PFSK-1 (cell line): ENCODE measurements at regions not wholly inside any gene's neighbourhood (a gene's known extent, or its start where the extent isn't known, plus 50 kb on each side); places are given as distances from the start of the nearest gene placed in this dataset.

Source experiments
- FOXP2 ChIP-seq: optimal IDR thresholded peaks from 2 replicates; pipeline ENCODE3; 2011; ENCODE audit warnings: borderline replicate concordance, control low read depth, inconsistent platforms; ENCODE audit not compliant: insufficient read depth; ENCODE audit errors: extremely low read length, extremely low read depth
- POLR2AphosphoS5 ChIP-seq: IDR thresholded peaks from 2 replicates; pipeline ENCODE4 v1.6.1; 2012; ENCODE audit warnings: low read depth, mild to moderate bottlenecking, control low read depth, low read length, moderate library complexity
- REST ChIP-seq, 2 experiments: IDR thresholded peaks; 2 replicates each; pipeline versions ENCODE4 v1.6.1 to v1.8.0; 2011 to 2012; ENCODE audit warnings: low read depth in 2 of 2, low read length in 2 of 2, control low read depth in 1 of 2, inconsistent platforms in 1 of 2, mild to moderate bottlenecking in 1 of 2, moderate library complexity in 1 of 2; ENCODE audit not compliant: insufficient read depth in 1 of 2
- SIN3A ChIP-seq: IDR thresholded peaks from 2 replicates; pipeline ENCODE4 v1.6.1; 2012; ENCODE audit warnings: mild to moderate bottlenecking, low read length, moderate library complexity, borderline replicate concordance; ENCODE audit not compliant: insufficient read depth
- TAF1 ChIP-seq: IDR thresholded peaks from 2 replicates; pipeline ENCODE4 v1.6.1; 2012; ENCODE audit warnings: low read length, control low read depth, borderline replicate concordance; ENCODE audit not compliant: insufficient read depth

- TF ChIP-seq TAF1 (no peak), SIN3A (no peak), REST (IDR thresholded peaks at IDR 0.05; ENCODE audit: insufficient read depth in 1 of 2, low read depth in 2 of 2, low read length in 2 of 2) (no peak)
Measured at GRCh38 chr1:68363339-68363738, 86.4 kb downstream of the RPE65 start.

- TF ChIP-seq POLR2AphosphoS5 (no peak), FOXP2 (no peak), SIN3A (no peak), REST (IDR thresholded peaks at IDR 0.05; ENCODE audit: insufficient read depth in 1 of 2, low read depth in 2 of 2, low read length in 2 of 2) (no peak), TAF1 (no peak)
Measured at GRCh38 chr1:68361346-68361910, 88.3 kb downstream of the RPE65 start.

- TF ChIP-seq FOXP2 (no peak), SIN3A (no peak), REST (IDR thresholded peaks at IDR 0.05; ENCODE audit: insufficient read depth in 1 of 2, low read depth in 2 of 2, low read length in 2 of 2) (no peak)
Measured at GRCh38 chr1:68359045-68359444, 90.7 kb downstream of the RPE65 start.

- TF ChIP-seq REST (IDR thresholded peaks at IDR 0.05; ENCODE audit: insufficient read depth in 1 of 2, low read depth in 2 of 2, low read length in 2 of 2) (no peak), TAF1 (no peak), POLR2AphosphoS5 (no peak), FOXP2 (no peak), SIN3A (no peak)
Measured at GRCh38 chr1:68358439-68358838, 91.3 kb downstream of the RPE65 start.

GRCh38 chr1:68355614-68356013 is 94.1 kb downstream of the RPE65 start:
- TF ChIP-seq FOXP2 (no peak), SIN3A (no peak), POLR2AphosphoS5 (no peak), TAF1 (no peak), REST (IDR thresholded peaks at IDR 0.05; ENCODE audit: insufficient read depth in 1 of 2, low read depth in 2 of 2, low read length in 2 of 2) (no peak)
